NT2/D1 (cell line): ENCODE measurements at regions not wholly inside any gene's neighbourhood (a gene's known extent, or its start where the extent isn't known, plus 50 kb on each side); places are given as distances from the start of the nearest gene placed in this dataset.

Experiments used
- SUZ12 ChIP-seq: IDR thresholded peaks from 2 replicates; pipeline ENCODE4 v1.6.1; 2011; ENCODE audit not compliant: insufficient read length, insufficient read depth; ENCODE audit errors: extremely low read depth
- ZNF274 ChIP-seq: IDR thresholded peaks from 2 replicates; pipeline ENCODE4 v1.6.1; 2011; ENCODE audit warnings: mild to moderate bottlenecking, low read depth, low read length

- TF ChIP-seq SUZ12, result no peak
- no peak for TF ChIP-seq ZNF274
Observed at GRCh38 chr11:33448461-33449130, 191.4 kb downstream of the HIPK3 start.
